ENCODE measurements at regions not wholly inside any gene's neighbourhood (a gene's known extent, or its start where the extent isn't known, plus 50 kb on each side); places are given as distances from the start of the nearest gene placed in this dataset.

DNA sequence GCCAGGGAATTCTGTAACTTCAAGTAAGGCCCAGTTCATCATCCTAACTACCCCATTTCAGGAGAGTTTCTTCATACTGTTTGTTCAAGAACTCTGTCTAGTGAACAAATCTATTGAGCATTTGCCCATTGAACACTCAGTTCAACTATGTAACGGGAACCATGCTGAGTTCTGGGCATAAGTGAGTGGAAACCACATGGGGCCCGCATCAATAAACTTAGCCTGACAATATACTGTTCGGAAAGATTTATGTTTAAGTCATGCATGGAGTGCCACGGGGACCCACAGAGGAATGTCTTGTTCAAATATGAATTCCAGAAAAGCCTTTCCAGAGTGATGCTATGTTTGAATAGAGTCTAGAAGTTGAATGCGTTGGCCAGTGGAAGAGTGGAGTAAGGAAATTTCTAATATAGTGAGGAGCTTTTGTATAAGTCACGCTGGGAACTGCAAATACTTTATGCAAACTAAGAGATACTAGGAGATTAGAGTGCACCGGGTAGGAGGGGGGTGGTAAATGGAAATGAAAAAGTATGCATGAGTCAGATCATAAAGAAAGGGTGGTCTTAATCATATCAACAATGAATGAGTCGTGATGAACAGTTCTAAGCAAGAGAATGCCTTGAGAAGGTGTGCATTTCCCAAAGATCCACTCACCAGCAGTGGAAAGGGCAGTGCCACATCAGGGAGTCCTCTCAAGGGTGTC lies 279.8 kb downstream of the VPS13C start:
- no peak overlapping the region for H2BK15ac ChIP-seq (ENCODE audit: low read depth, low read length)
- H3K23ac ChIP-seq (ENCODE audit: insufficient read length, low read depth, low read length), result no peak overlapping the region
- no peaks in the 10 kb centered on the region for H3K79me2 ChIP-seq (ENCODE audit: insufficient read depth, low read length)
- H3K27me3 Mint-ChIP-seq (ENCODE audit: low read depth), result no peaks in the 10 kb centered on the region; the same call in 1 of the 2 replicates
- no peak overlapping the region for H2BK5ac ChIP-seq (ENCODE audit: insufficient read length, low read length)
- DNase-seq, result no peak
- no peak overlapping the region for H4K91ac ChIP-seq (ENCODE audit: insufficient read length, low read depth, low read length)
- WGBS (ENCODE audit: extremely low coverage, insufficient read length, low lambda C conversion rate), result no CpG with 5 or more reads among the region's 8 CpGs
- H2BK20ac ChIP-seq (ENCODE audit: low read depth, low read length, poor library complexity, severe bottlenecking), result no peak overlapping the region
- no peak overlapping the region for H3K27ac ChIP-seq (ENCODE audit: insufficient read length, low read depth, low read length)
- H3K4ac ChIP-seq (ENCODE audit: low read depth, low read length), result no peak overlapping the region
- H3K4me1 Mint-ChIP-seq, result no peaks in the 10 kb centered on the region
- H3K18ac ChIP-seq (ENCODE audit: insufficient read length, low read depth, low read length), result no peak overlapping the region
- no peak overlapping the region for H4K8ac ChIP-seq (replicated peaks; ENCODE audit: insufficient read length, low read depth, low read length)
- H3K27me3 ChIP-seq (ENCODE audit: insufficient read depth, low read length), result no peaks in the 10 kb centered on the region
- H2AK5ac ChIP-seq (ENCODE audit: insufficient read length, low read length), result no peak overlapping the region
- H2AFZ ChIP-seq (ENCODE audit: low read length), result no peak overlapping the region
- no peak overlapping the region for H3K9ac ChIP-seq (ENCODE audit: extremely low read depth, insufficient read length, low read length)
- H3K79me1 ChIP-seq (ENCODE audit: insufficient read depth, low read depth, low read length, poor library complexity, severe bottlenecking), result no peaks in the 10 kb centered on the region
- no peaks in the 10 kb centered on the region for H3K36me3 Mint-ChIP-seq (ENCODE audit: insufficient read depth in 1 of 3, low read depth in 3 of 3)
- no peaks in the 10 kb centered on the region for H3K9me3 ChIP-seq (ENCODE audit: control insufficient read depth, low read depth, low read length)
- no peak overlapping the region for H3K27ac Mint-ChIP-seq
- H3K4me1 ChIP-seq (ENCODE audit: insufficient read depth, low read length), result no peaks in the 10 kb centered on the region
- no peak overlapping the region for H3K14ac ChIP-seq (ENCODE audit: insufficient read depth, low read length)
- H3K23me2 ChIP-seq (ENCODE audit: insufficient read length, low read depth, low read length, poor library complexity, severe bottlenecking), result no peaks in the 10 kb centered on the region
- H2BK12ac ChIP-seq (ENCODE audit: insufficient read length, low read depth, low read length), result no peak overlapping the region
- no peak overlapping the region for H3T11ph ChIP-seq (ENCODE audit: low read length)
- H3K56ac ChIP-seq (ENCODE audit: insufficient read length, low read depth, low read length), result no peak overlapping the region
- no peak overlapping the region for H4K5ac ChIP-seq (ENCODE audit: insufficient read length, low read depth, low read length)
- H2BK120ac ChIP-seq (ENCODE audit: low read depth, low read length, poor library complexity, severe bottlenecking), result no peak overlapping the region
- H4K20me1 ChIP-seq (ENCODE audit: control insufficient read depth, insufficient read depth, insufficient read length), result no peaks in the 10 kb centered on the region
- no peak overlapping the region for H3K4me3 Mint-ChIP-seq
- H3K9me3 Mint-ChIP-seq, result no peaks in the 10 kb centered on the region
- TF ChIP-seq, protein P1, sequence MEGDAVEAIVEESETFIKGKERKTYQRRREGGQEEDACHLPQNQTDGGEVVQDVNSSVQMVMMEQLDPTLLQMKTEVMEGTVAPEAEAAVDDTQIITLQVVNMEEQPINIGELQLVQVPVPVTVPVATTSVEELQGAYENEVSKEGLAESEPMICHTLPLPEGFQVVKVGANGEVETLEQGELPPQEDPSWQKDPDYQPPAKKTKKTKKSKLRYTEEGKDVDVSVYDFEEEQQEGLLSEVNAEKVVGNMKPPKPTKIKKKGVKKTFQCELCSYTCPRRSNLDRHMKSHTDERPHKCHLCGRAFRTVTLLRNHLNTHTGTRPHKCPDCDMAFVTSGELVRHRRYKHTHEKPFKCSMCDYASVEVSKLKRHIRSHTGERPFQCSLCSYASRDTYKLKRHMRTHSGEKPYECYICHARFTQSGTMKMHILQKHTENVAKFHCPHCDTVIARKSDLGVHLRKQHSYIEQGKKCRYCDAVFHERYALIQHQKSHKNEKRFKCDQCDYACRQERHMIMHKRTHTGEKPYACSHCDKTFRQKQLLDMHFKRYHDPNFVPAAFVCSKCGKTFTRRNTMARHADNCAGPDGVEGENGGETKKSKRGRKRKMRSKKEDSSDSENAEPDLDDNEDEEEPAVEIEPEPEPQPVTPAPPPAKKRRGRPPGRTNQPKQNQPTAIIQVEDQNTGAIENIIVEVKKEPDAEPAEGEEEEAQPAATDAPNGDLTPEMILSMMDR (conservative IDR thresholded peaks at IDR 0.05), result no peak
- H3K4me2 ChIP-seq (ENCODE audit: insufficient read depth, insufficient read length, low read length), result no peak overlapping the region
